Endodermal cell (in vitro differentiated cells): ENCODE measurements at regions not wholly inside any gene's neighbourhood (a gene's known extent, or its start where the extent isn't known, plus 50 kb on each side); places are given as distances from the start of the nearest gene placed in this dataset.

Experiments
- DNase-seq: peaks from one replicate; pipeline ENCODE4 v3.0.0-alpha.2; 2017
- H3K27ac ChIP-seq: 2 replicates; pipeline ENCODE4 v1.5.1; 2013; ENCODE audit warnings: mild to moderate bottlenecking, low read depth, low read length, moderate library complexity
- H3K27me3 ChIP-seq: 2 replicates; pipeline ENCODE4 v1.6.1; 2013; ENCODE audit warnings: mild to moderate bottlenecking, low read length, moderate library complexity; ENCODE audit not compliant: insufficient read depth, control insufficient read depth, poor library complexity, severe bottlenecking
- H3K36me3 ChIP-seq: 2 replicates; pipeline ENCODE4 v1.7.0; 2013; ENCODE audit warnings: mild to moderate bottlenecking, low read length, moderate library complexity; ENCODE audit not compliant: control insufficient read depth, insufficient read depth
- H3K4me1 ChIP-seq: one replicate; pipeline ENCODE4 v1.7.0; 2013; ENCODE audit warnings: low read length; ENCODE audit not compliant: control insufficient read depth, insufficient read depth
- H3K4me3 ChIP-seq: 2 replicates; pipeline ENCODE4 v1.5.1; 2013; ENCODE audit warnings: mild to moderate bottlenecking, low read length, moderate library complexity
- H3K9ac ChIP-seq: 2 replicates; pipeline ENCODE4 v1.6.1; 2013; ENCODE audit warnings: mild to moderate bottlenecking, low read length, moderate library complexity; ENCODE audit not compliant: poor library complexity, severe bottlenecking; ENCODE audit errors: extremely low read depth
- H3K9me3 ChIP-seq: 2 replicates; pipeline ENCODE4 v1.6.1; 2013; ENCODE audit warnings: mild to moderate bottlenecking, low read length, moderate library complexity; ENCODE audit not compliant: control insufficient read depth
- H3K27ac Mint-ChIP-seq: 2 replicates; pipeline ENCODE4 v1.8.0; 2020; ENCODE audit warnings: mixed read lengths
- H3K27me3 Mint-ChIP-seq: 2 replicates; pipeline ENCODE4 v1.8.0; 2021; ENCODE audit warnings: mild to moderate bottlenecking, mixed read lengths; ENCODE audit not compliant: insufficient read depth
- H3K36me3 Mint-ChIP-seq: 2 replicates; pipeline ENCODE4 v1.8.0; 2020; ENCODE audit warnings: low read depth, mixed read lengths
- H3K4me1 Mint-ChIP-seq: 2 replicates; pipeline ENCODE4 v1.8.0; 2020; ENCODE audit warnings: mixed read lengths
- H3K4me3 Mint-ChIP-seq: 2 replicates; pipeline ENCODE4 v1.8.0; 2020; ENCODE audit warnings: mild to moderate bottlenecking, moderate library complexity, mixed read lengths
- H3K9me3 Mint-ChIP-seq: 2 replicates; pipeline ENCODE4 v1.8.0; 2020; ENCODE audit warnings: mild to moderate bottlenecking, mixed read lengths
- CTCF ChIP-seq: fragments of 200-600 bp; sonication (generic); conservative IDR thresholded peaks from 2 replicates; pipeline ENCODE4 v1.5.0; 2021; ENCODE audit warnings: antibody characterized with exemption, mild to moderate bottlenecking
- WGBS, 2 experiments: methylation state at CpG; one replicate each; pipeline versions ENCODE4 v1.1.5 to v1.1.7; 2013; ENCODE audit warnings: missing lambda C conversion rate in 2 of 2, mixed read lengths in 1 of 2; ENCODE audit not compliant: insufficient coverage in 1 of 2, insufficient read length in 1 of 2; 5-methylcytosine and 5-hydroxymethylcytosine counted together

DNA sequence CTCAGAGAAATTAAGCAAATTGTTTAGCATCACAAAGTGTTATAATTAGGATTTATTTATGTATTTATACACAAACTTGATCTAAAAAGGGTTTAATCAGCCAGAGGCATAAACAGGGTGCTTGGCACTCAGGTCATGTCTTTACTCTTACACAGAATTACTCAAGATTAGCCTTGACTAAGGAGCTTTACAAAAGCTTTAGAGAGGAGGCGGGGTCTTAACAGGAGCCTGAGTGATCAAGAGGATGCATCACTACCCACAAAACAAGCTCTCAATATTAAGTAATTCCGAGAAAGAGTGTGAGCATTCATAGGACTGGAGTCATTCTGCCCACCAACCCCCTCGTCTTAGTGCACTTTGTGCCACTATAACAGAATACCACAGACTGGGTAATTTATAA is 103.0 kb downstream of the SPATA19 start:
- Histone ChIP-seq H3K9ac (no peak overlapping the region), H3K27ac (no peak overlapping the region), H3K27me3 (no peaks in the 10 kb centered on the region), H3K4me1 (no peaks in the 10 kb centered on the region), H3K36me3 (no peaks in the 10 kb centered on the region), H3K9me3 (no peaks in the 10 kb centered on the region), H3K4me3 (no peak overlapping the region)
- 97% methylated on average over 2 of the region's 3 CpGs; no CpG with 5 or more reads in 1 of the 2 experiments for WGBS, 2 experiments
- H3K4me1 Mint-ChIP-seq = peaks cover 10% of the 10 kb centered on the region
- DNase-seq = no peak
- H3K27me3 Mint-ChIP-seq = no peaks in the 10 kb centered on the region
- TF ChIP-seq CTCF = no peak
- H3K4me3 Mint-ChIP-seq = no peak overlapping the region
- H3K36me3 Mint-ChIP-seq = no peaks in the 10 kb centered on the region
- H3K27ac Mint-ChIP-seq = no peak overlapping the region
- peaks cover 4% of the 10 kb centered on the region for H3K9me3 Mint-ChIP-seq

DNA sequence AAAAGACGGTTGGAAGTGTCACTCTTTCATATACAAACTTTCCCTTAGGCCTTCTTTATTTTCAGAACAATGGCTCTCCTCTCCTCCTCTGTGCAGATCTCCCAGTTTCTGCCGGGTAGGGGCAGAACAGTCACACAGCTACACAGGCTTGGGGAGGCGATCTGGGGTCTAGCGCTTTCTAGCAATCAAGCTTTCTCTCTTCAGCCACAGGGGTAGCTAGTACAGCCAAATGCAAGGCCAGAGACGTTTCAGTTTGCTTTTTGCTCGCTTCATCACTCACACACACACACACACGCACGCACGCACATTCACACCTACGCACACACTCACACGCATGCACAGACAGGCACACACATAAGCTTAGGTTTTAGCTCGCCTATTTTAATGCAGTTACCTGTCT is 104.3 kb downstream of the SPATA19 start:
- no peak for TF ChIP-seq CTCF

DNA sequence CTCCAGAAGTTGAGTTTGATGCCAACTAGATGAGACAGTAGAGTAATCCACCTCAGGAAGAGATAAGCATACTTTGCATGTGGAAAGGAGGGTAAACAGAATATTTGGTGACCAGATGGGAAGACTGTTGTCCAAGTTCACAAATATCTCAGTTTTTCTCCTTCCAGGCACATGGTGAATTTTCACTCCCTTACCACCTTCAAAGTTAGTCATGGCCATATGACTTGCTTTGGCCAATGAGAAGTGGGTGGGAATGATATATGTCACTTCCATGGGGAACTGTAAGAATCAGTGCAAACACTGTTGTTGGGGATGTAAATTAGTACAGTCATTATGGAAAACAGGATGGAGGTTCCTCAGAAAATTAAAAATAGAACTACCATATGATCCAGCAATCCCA is 105.8 kb downstream of the SPATA19 start:
- no peak overlapping the region for H3K9ac ChIP-seq
- Mint-ChIP-seq H3K4me3 (no peak overlapping the region), H3K36me3 (no peaks in the 10 kb centered on the region), H3K9me3 (peaks cover 6% of the 10 kb centered on the region), H3K27ac (no peak overlapping the region), H3K4me1 (no peaks in the 10 kb centered on the region), H3K27me3 (peaks cover 13% of the 10 kb centered on the region)
- no peak for TF ChIP-seq CTCF
- H3K4me3 ChIP-seq = no peak overlapping the region
- no peak overlapping the region for H3K27ac ChIP-seq
- DNase-seq = no peak
- H3K36me3 ChIP-seq = no peaks in the 10 kb centered on the region
- no peaks in the 10 kb centered on the region for H3K4me1 ChIP-seq
- H3K9me3 ChIP-seq = no peaks in the 10 kb centered on the region
- no peaks in the 10 kb centered on the region for H3K27me3 ChIP-seq

More for the DNA sequence above, 104.3 kb downstream of the SPATA19 start:
- Histone ChIP-seq H3K9ac (no peak overlapping the region), H3K9me3 (no peaks in the 10 kb centered on the region), H3K36me3 (no peaks in the 10 kb centered on the region), H3K4me1 (no peaks in the 10 kb centered on the region), H3K27ac (no peak overlapping the region), H3K27me3 (no peaks in the 10 kb centered on the region), H3K4me3 (no peak overlapping the region)
- H3K4me3 Mint-ChIP-seq = no peak overlapping the region
- no peak for DNase-seq
- H3K36me3 Mint-ChIP-seq = no peaks in the 10 kb centered on the region
- WGBS, 2 experiments = 81 to 89% methylated on average over 4 to 12 of the region's 12 CpGs
- H3K27ac Mint-ChIP-seq = no peak overlapping the region
- no peaks in the 10 kb centered on the region for H3K27me3 Mint-ChIP-seq
- H3K4me1 Mint-ChIP-seq = peaks cover 7% of the 10 kb centered on the region
- H3K9me3 Mint-ChIP-seq = peaks cover 5% of the 10 kb centered on the region
